ENCODE measurements at regions not wholly inside any gene's neighbourhood (a gene's known extent, or its start where the extent isn't known, plus 50 kb on each side); places are given as distances from the start of the nearest gene placed in this dataset.

- H4K20me1 ChIP-seq (ENCODE audit: insufficient read depth), result no peaks in the 10 kb centered on the region
- H3K27ac ChIP-seq, result no peak overlapping the region
- H3K36me3 ChIP-seq (ENCODE audit: insufficient read depth), result no peaks in the 10 kb centered on the region
- no peak overlapping the region for H3K4me2 ChIP-seq
- no peaks in the 10 kb centered on the region for H3K27me3 ChIP-seq (ENCODE audit: insufficient read depth, low read depth)
- peaks cover 24% of the 10 kb centered on the region for H3K4me1 ChIP-seq (ENCODE audit: low read depth, poor library complexity, severe bottlenecking)
- H3K79me2 ChIP-seq (ENCODE audit: insufficient read depth, low read depth), result no peaks in the 10 kb centered on the region
- TF ChIP-seq CTCF (conservative IDR thresholded peaks at IDR 0.05; ENCODE audit: low read depth, low read length), result no peak
- no peak overlapping the region for H2AFZ ChIP-seq (ENCODE audit: low read depth)
- no peak overlapping the region for H3K4me3 ChIP-seq (IDR thresholded peaks at IDR 0.05; ENCODE audit: insufficient read depth, low read depth, low read length)
- no peak overlapping the region for H3K9ac ChIP-seq
These were observed 171.7 kb downstream of the ZNF608 start for GRCh38 chr5:124574521-124575436.

- H3K4me3 ChIP-seq (IDR thresholded peaks at IDR 0.05; ENCODE audit: insufficient read depth, low read depth, low read length), result no peak overlapping the region
- H4K20me1 ChIP-seq (ENCODE audit: insufficient read depth), result no peaks in the 10 kb centered on the region
- no peak overlapping the region for H2AFZ ChIP-seq (ENCODE audit: low read depth)
- no peaks in the 10 kb centered on the region for H3K27me3 ChIP-seq (ENCODE audit: insufficient read depth, low read depth)
- peaks cover 20% of the 10 kb centered on the region for H3K4me1 ChIP-seq (ENCODE audit: low read depth, poor library complexity, severe bottlenecking)
- H3K4me2 ChIP-seq, result no peak overlapping the region
- no peak overlapping the region for H3K9ac ChIP-seq
- no peaks in the 10 kb centered on the region for H3K36me3 ChIP-seq (ENCODE audit: insufficient read depth)
- TF ChIP-seq CTCF (conservative IDR thresholded peaks at IDR 0.05; ENCODE audit: low read depth, low read length), result no peak
- no peak overlapping the region for H3K27ac ChIP-seq
- H3K79me2 ChIP-seq (ENCODE audit: insufficient read depth, low read depth), result no peaks in the 10 kb centered on the region
These were observed 173.5 kb downstream of the ZNF608 start for GRCh38 chr5:124572971-124573370.

- Histone ChIP-seq H2AFZ (ENCODE audit: low read depth) (no peak overlapping the region), H3K4me1 (ENCODE audit: low read depth, poor library complexity, severe bottlenecking) (no peaks in the 10 kb centered on the region), H3K27me3 (ENCODE audit: insufficient read depth, low read depth) (no peaks in the 10 kb centered on the region), H3K36me3 (ENCODE audit: insufficient read depth) (no peaks in the 10 kb centered on the region), H3K27ac (no peak overlapping the region), H3K9ac (no peak overlapping the region), H4K20me1 (ENCODE audit: insufficient read depth) (no peaks in the 10 kb centered on the region), H3K4me3 (IDR thresholded peaks at IDR 0.05; ENCODE audit: insufficient read depth, low read depth, low read length) (no peak overlapping the region), H3K4me2 (no peak overlapping the region), H3K79me2 (ENCODE audit: insufficient read depth, low read depth) (no peaks in the 10 kb centered on the region)
- TF ChIP-seq CTCF (conservative IDR thresholded peaks at IDR 0.05; ENCODE audit: low read depth, low read length), result no peak
These were observed 176.0 kb downstream of the ZNF608 start for GRCh38 chr5:124570285-124571035.

- Histone ChIP-seq H3K79me2 (ENCODE audit: insufficient read depth, low read depth) (no peaks in the 10 kb centered on the region), H3K27me3 (ENCODE audit: insufficient read depth, low read depth) (no peaks in the 10 kb centered on the region), H3K27ac (no peak overlapping the region), H3K4me1 (ENCODE audit: low read depth, poor library complexity, severe bottlenecking) (no peaks in the 10 kb centered on the region), H2AFZ (ENCODE audit: low read depth) (no peak overlapping the region), H4K20me1 (ENCODE audit: insufficient read depth) (no peaks in the 10 kb centered on the region), H3K9ac (no peak overlapping the region), H3K4me2 (no peak overlapping the region), H3K4me3 (IDR thresholded peaks at IDR 0.05; ENCODE audit: insufficient read depth, low read depth, low read length) (no peak overlapping the region), H3K36me3 (ENCODE audit: insufficient read depth) (no peaks in the 10 kb centered on the region)
- no peak for TF ChIP-seq CTCF (conservative IDR thresholded peaks at IDR 0.05; ENCODE audit: low read depth, low read length)
These were observed 179.5 kb downstream of the ZNF608 start for GRCh38 chr5:124566875-124567450.
